HCT116 (cell line): ENCODE measurements at regions not wholly inside any gene's neighbourhood (a gene's known extent, or its start where the extent isn't known, plus 50 kb on each side); places are given as distances from the start of the nearest gene placed in this dataset.

Experiments used
- ATAC-seq: fragments of 200-7000 bp; cut with Tn5 transposase; 2 replicates; pipeline ENCODE4 v1.9.1; 2020; ENCODE audit warnings: mild to moderate bottlenecking, moderate library complexity
- BruUV-seq: library from RNA; stranded (reverse); fragments of 400-500 nt; replicated peaks from 2 replicates; lab custom pipeline; 2021; lab: Mats Ljungman, UMichigan
- CTCF ChIA-PET: fragments of 300-600 bp; sonication (Branson Sonifier 250); formaldehyde crosslinking; loops from one replicate; lab custom pipeline; 2021; ENCODE audit warnings: antibody characterized with exemption; lab: Charles Lee
- POLR2A ChIA-PET: fragments of 300-600, 350-600 bp; sonication (Branson Sonifier 250); formaldehyde crosslinking; loops from one replicate; lab custom pipeline; 2021; ENCODE audit warnings: antibody characterized with exemption; lab: Charles Lee
- RAD21 ChIA-PET, 2 experiments: fragments of 300-600 bp; sonication (Branson Sonifier 250); formaldehyde crosslinking; loops; one replicate each; lab custom pipeline; 2023; ENCODE audit warnings: low total read pairs in 2 of 2; ENCODE audit not compliant: uncharacterized antibody in 2 of 2, unreplicated experiment in 2 of 2, low non-redundant PET in 1 of 2; lab: Charles Lee
- DNase-seq: peaks from one replicate; pipeline ENCODE4 v3.0.0-alpha.2; 2010; ENCODE audit warnings: low read depth, low spot score
- H2AFZ ChIP-seq: fragments of 200-600 bp; shearing (Covaris generic), sonication (generic); 2 replicates; pipeline ENCODE4 v1.6.1; 2017; ENCODE audit warnings: low read depth, mixed run types, mixed read lengths, antibody characterized with exemption, low read length; ENCODE audit not compliant: poor library complexity, severe bottlenecking
- H3K27ac ChIP-seq: 2 replicates; pipeline ENCODE4 v1.5.1; 2012; ENCODE audit warnings: low read depth, low read length
- H3K27me3 ChIP-seq: fragments of 200-600 bp; sonication (generic); 2 replicates; pipeline ENCODE4 v1.6.1; 2016; ENCODE audit warnings: mixed run types, low read length, mixed read lengths; ENCODE audit not compliant: insufficient read depth
- H3K36me3 ChIP-seq, 2 experiments: fragments of 200-500 bp in 1 of 2; fragments of 200-600 bp in 1 of 2; sonication (Bioruptor generic) in 1 of 2; sonication (generic) in 1 of 2; 2 replicates each; pipeline versions ENCODE4 v1.5.1 to v1.6.1; 2014 to 2016; ENCODE audit warnings: low read length in 2 of 2, inconsistent platforms in 1 of 2, mixed read lengths in 1 of 2, mixed run types in 1 of 2; ENCODE audit not compliant: insufficient read depth in 2 of 2, control insufficient read depth in 1 of 2
- H3K4me1 ChIP-seq, 2 experiments: fragments of 200-600 bp in 1 of 2; sonication (generic) in 1 of 2; 2 replicates each; pipeline versions ENCODE4 v1.5.1 to v1.6.1; 2012 to 2017; ENCODE audit warnings: low read length in 2 of 2, inconsistent platforms in 1 of 2, mild to moderate bottlenecking in 1 of 2, mixed read lengths in 1 of 2, mixed run types in 1 of 2, moderate library complexity in 1 of 2; ENCODE audit not compliant: insufficient read depth in 2 of 2, control insufficient read depth in 1 of 2
- H3K4me2 ChIP-seq: fragments of 200-600 bp; sonication (generic); 2 replicates; pipeline ENCODE4 v1.6.1; 2017; ENCODE audit warnings: mixed run types, low read length, mixed read lengths
- H3K4me3 ChIP-seq, 2 experiments: fragments of 200-600 bp in 1 of 2; sonication (generic) in 1 of 2; replicated peaks in 1 of 2; 2 replicates each; pipeline ENCODE4 v1.5.1; 2011 to 2016; ENCODE audit warnings: low read length in 2 of 2, control low read depth in 1 of 2, low read depth in 1 of 2, mild to moderate bottlenecking in 1 of 2, mixed read lengths in 1 of 2, mixed run types in 1 of 2
- H3K79me2 ChIP-seq: fragments of 200-600 bp; sonication (generic); 2 replicates; pipeline ENCODE4 v1.6.1; 2017; ENCODE audit warnings: mild to moderate bottlenecking, mixed run types, low read length, moderate library complexity, mixed read lengths; ENCODE audit not compliant: insufficient read depth
- H3K9ac ChIP-seq: fragments of 200-600 bp; sonication (generic); 2 replicates; pipeline ENCODE4 v1.6.1; 2016; ENCODE audit warnings: low read length, mixed read lengths
- H3K9me2 ChIP-seq: fragments of 200-600 bp; sonication (generic), shearing (Covaris generic); 2 replicates; pipeline ENCODE4 v1.6.1; 2017; ENCODE audit warnings: mixed run types, mild to moderate bottlenecking, moderate library complexity; ENCODE audit not compliant: insufficient read depth
- H3K9me3 ChIP-seq, 2 experiments: fragments of 200-500 bp in 1 of 2; fragments of 200-600 bp in 1 of 2; sonication (Bioruptor generic) in 1 of 2; sonication (generic) in 1 of 2; 2 replicates each; pipeline ENCODE4 v1.6.1; 2014 to 2017; ENCODE audit warnings: low read length in 2 of 2, mixed read lengths in 2 of 2, inconsistent platforms in 1 of 2, low read depth in 1 of 2, mild to moderate bottlenecking in 1 of 2, mixed run types in 1 of 2, moderate library complexity in 1 of 2; ENCODE audit not compliant: control insufficient read depth in 1 of 2, insufficient read depth in 1 of 2
- H4K20me1 ChIP-seq: fragments of 200-600 bp; sonication (generic), shearing (Covaris generic); 2 replicates; pipeline ENCODE4 v1.6.1; 2017; ENCODE audit warnings: mixed run types, mild to moderate bottlenecking, moderate library complexity; ENCODE audit not compliant: insufficient read depth
- ATF3 ChIP-seq: IDR thresholded peaks from 2 replicates; pipeline ENCODE4 v1.6.1; 2012
- CBX3 ChIP-seq: IDR thresholded peaks from 2 replicates; pipeline ENCODE4 v1.6.1; 2012; ENCODE audit warnings: low read depth
- CEBPB ChIP-seq: IDR thresholded peaks from 2 replicates; pipeline ENCODE4 v1.6.1; 2012; ENCODE audit warnings: low read depth
- CTCF ChIP-seq, 3 experiments: fragments of 200-600 bp in 1 of 3; sonication (generic) in 1 of 3; IDR thresholded peaks in 2 of 3; conservative IDR thresholded peaks in 1 of 3; 2 replicates each; pipeline ENCODE4 v1.5.1; 2012 to 2017; ENCODE audit warnings: low read depth in 2 of 3, low read length in 2 of 3, antibody characterized with exemption in 1 of 3, borderline replicate concordance in 1 of 3, control low read depth in 1 of 3, mild to moderate bottlenecking in 1 of 3, mixed read lengths in 1 of 3, mixed run types in 1 of 3, moderate library complexity in 1 of 3; ENCODE audit not compliant: insufficient read depth in 1 of 3
- ELF1 ChIP-seq: IDR thresholded peaks from 2 replicates; pipeline ENCODE4 v1.6.1; 2012; ENCODE audit warnings: low read depth, borderline replicate concordance
- EZH2 ChIP-seq: fragments of 200-600 bp; sonication (generic); IDR thresholded peaks from 2 replicates; pipeline ENCODE4 v1.6.1; 2017; ENCODE audit warnings: antibody characterized with exemption, mixed run types
- EZH2phosphoT487 ChIP-seq: fragments of 200-600 bp; IDR thresholded peaks from 2 replicates; pipeline ENCODE4 v1.6.1; 2018; ENCODE audit warnings: antibody characterized with exemption, borderline replicate concordance
- MAX ChIP-seq: IDR thresholded peaks from 2 replicates; pipeline ENCODE4 v1.6.1; 2012
- POLR2A ChIP-seq: IDR thresholded peaks from 2 replicates; pipeline ENCODE4 v1.7.0; 2011; ENCODE audit warnings: borderline replicate concordance; ENCODE audit not compliant: insufficient read depth, insufficient read length; ENCODE audit errors: extremely low read depth
- RAD21 ChIP-seq: IDR thresholded peaks from 2 replicates; pipeline ENCODE4 v1.6.1; 2012; ENCODE audit warnings: low read depth, mild to moderate bottlenecking
- REST ChIP-seq: IDR thresholded peaks from 2 replicates; pipeline ENCODE4 v1.6.1; 2012; ENCODE audit warnings: low read depth
- SIN3A ChIP-seq: IDR thresholded peaks from 2 replicates; pipeline ENCODE4 v1.6.1; 2012; ENCODE audit warnings: low read depth
- SP1 ChIP-seq: IDR thresholded peaks from 2 replicates; pipeline ENCODE4 v1.6.1; 2012; ENCODE audit warnings: low read depth
- TCF7L2 ChIP-seq: IDR thresholded peaks from 2 replicates; pipeline ENCODE4 v1.7.0; 2011; ENCODE audit warnings: borderline replicate concordance, inconsistent platforms; ENCODE audit not compliant: insufficient read depth, insufficient read length; ENCODE audit errors: extremely low read depth
- YY1 ChIP-seq: IDR thresholded peaks from 2 replicates; pipeline ENCODE4 v1.6.1; 2011; ENCODE audit warnings: low read length, low read depth, moderate library complexity, mild to moderate bottlenecking; ENCODE audit not compliant: insufficient replicate concordance; ENCODE audit errors: extremely low read depth
- ZBTB33 ChIP-seq: IDR thresholded peaks from 2 replicates; pipeline ENCODE4 v1.6.1; 2011; ENCODE audit warnings: mild to moderate bottlenecking, low read length, moderate library complexity; ENCODE audit not compliant: insufficient replicate concordance; ENCODE audit errors: extremely low read depth
- ZFX ChIP-seq: fragments of 450-650 bp; IDR thresholded peaks from 2 replicates; pipeline ENCODE4 v1.6.1; 2017
- ZNF274 ChIP-seq: fragments of 200-500 bp; sonication (Bioruptor generic); IDR thresholded peaks from 2 replicates; pipeline ENCODE4 v1.6.1; 2014; ENCODE audit warnings: mild to moderate bottlenecking, low read depth, low read length, inconsistent platforms
- intact Hi-C: fragments of 100-400 bp; cut with micrococcal nuclease; formaldehyde crosslinking; loops from 2 replicates; pipeline ENCODE4 v1.10.0; 2022

GRCh38 chr15:77714023-77714422 is 81.3 kb upstream of the LINGO1 start:
- TF ChIP-seq RAD21: no peak
- no peak for TF ChIP-seq CEBPB
- TF ChIP-seq EZH2: no peak
- TF ChIP-seq ELF1: no peak
- no peak for TF ChIP-seq EZH2phosphoT487
- TF ChIP-seq ZBTB33: no peak
- no peak for TF ChIP-seq REST
- TF ChIP-seq SIN3A: no peak
- no peak for TF ChIP-seq ATF3
- no peak for TF ChIP-seq YY1
- TF ChIP-seq ZNF274: no peak
- TF ChIP-seq CBX3: no peak
- TF ChIP-seq MAX: no peak
- no peak for TF ChIP-seq ZFX
- no peak for TF ChIP-seq POLR2A
- no peak for TF ChIP-seq SP1
- no peak for TF ChIP-seq TCF7L2
- no peak for TF ChIP-seq CTCF (IDR thresholded peaks at IDR 0.05 in 2 of 3, conservative IDR thresholded peaks at IDR 0.05 in 1 of 3; ENCODE audit: borderline replicate concordance in 1 of 3, insufficient read depth in 1 of 3, low read depth in 2 of 3, low read length in 2 of 3)
- no peak overlapping the region for H3K9ac ChIP-seq
- POLR2A ChIA-PET: no interaction called here
- no peak overlapping the region for H3K4me2 ChIP-seq
- RAD21 ChIA-PET: no interaction called here
- no peak overlapping the region for H3K27ac ChIP-seq
- H2AFZ ChIP-seq: no peak overlapping the region
- H3K4me3 ChIP-seq: no peak overlapping the region
- intact Hi-C loops: no loop called here
- H3K79me2 ChIP-seq: no peaks in the 10 kb centered on the region
- no peaks in the 10 kb centered on the region for H3K9me3 ChIP-seq
- no peaks in the 10 kb centered on the region for H3K9me2 ChIP-seq
- CTCF ChIA-PET: no interaction called here
- no peak for DNase-seq
- no peaks in the 10 kb centered on the region for H4K20me1 ChIP-seq
- no peaks in the 10 kb centered on the region for H3K27me3 ChIP-seq
- ATAC-seq: no peak
- H3K36me3 ChIP-seq: no peaks in the 10 kb centered on the region
- BruUV-seq: no TSS peak
- no peaks in the 10 kb centered on the region for H3K4me1 ChIP-seq
